OCI-LY1 (cell line): ENCODE measurements at regions not wholly inside any gene's neighbourhood (a gene's known extent, or its start where the extent isn't known, plus 50 kb on each side); places are given as distances from the start of the nearest gene placed in this dataset.

Experiments
- EZH2 ChIP-seq: fragments of 200-600 bp; sonication (generic), shearing (Covaris generic); IDR thresholded peaks from 2 replicates; pipeline ENCODE4 v1.8.0; 2017; ENCODE audit warnings: borderline replicate concordance, mixed run types, mild to moderate bottlenecking, antibody characterized with exemption, low read length, moderate library complexity, mixed read lengths
- TF ChIP-seq, protein P1 (sequence below): fragments of 200-600 bp; sonication (generic), shearing (Covaris generic); IDR thresholded peaks from 2 replicates; pipeline ENCODE4 v1.5.1; 2017; ENCODE audit warnings: mild to moderate bottlenecking, antibody characterized with exemption, low read length, moderate library complexity, mixed read lengths

DNA sequence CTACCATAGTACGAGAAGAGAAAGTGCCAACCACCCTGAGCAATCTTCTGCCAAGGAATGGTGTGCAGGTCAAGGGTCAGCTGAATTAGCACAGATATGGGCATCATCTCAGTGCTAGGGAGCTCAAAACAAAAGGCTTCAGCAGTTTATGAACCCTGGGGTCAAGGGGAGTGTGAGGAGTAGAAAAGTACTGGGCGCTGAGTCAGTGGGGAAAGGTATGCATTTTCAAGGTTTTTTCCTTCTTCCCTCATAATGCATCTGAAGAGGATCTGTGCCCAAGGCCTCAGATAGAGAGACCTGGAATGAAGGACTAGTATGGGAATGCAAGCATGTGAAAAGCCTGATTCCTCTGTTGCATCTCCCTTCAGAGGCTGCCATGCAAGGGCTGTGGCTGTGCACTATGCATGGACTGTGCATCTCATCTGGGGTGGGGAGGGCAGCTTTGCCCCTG is 81.7 kb downstream of the PERP start:
- TF ChIP-seq EZH2 = no peak
- TF ChIP-seq, protein P1, sequence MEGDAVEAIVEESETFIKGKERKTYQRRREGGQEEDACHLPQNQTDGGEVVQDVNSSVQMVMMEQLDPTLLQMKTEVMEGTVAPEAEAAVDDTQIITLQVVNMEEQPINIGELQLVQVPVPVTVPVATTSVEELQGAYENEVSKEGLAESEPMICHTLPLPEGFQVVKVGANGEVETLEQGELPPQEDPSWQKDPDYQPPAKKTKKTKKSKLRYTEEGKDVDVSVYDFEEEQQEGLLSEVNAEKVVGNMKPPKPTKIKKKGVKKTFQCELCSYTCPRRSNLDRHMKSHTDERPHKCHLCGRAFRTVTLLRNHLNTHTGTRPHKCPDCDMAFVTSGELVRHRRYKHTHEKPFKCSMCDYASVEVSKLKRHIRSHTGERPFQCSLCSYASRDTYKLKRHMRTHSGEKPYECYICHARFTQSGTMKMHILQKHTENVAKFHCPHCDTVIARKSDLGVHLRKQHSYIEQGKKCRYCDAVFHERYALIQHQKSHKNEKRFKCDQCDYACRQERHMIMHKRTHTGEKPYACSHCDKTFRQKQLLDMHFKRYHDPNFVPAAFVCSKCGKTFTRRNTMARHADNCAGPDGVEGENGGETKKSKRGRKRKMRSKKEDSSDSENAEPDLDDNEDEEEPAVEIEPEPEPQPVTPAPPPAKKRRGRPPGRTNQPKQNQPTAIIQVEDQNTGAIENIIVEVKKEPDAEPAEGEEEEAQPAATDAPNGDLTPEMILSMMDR = no peak
